Endothelial cell of umbilical vein (primary cell): ENCODE measurements at regions not wholly inside any gene's neighbourhood (a gene's known extent, or its start where the extent isn't known, plus 50 kb on each side); places are given as distances from the start of the nearest gene placed in this dataset.

ENCODE experiments used
- BruUV-seq: library from RNA; stranded (reverse); fragments of 400-500 nt; replicated peaks from 2 replicates; lab custom pipeline; 2021; lab: Mats Ljungman, UMichigan
- CTCF ChIA-PET: fragments of 300-600, 350-600 bp; sonication (Branson Sonifier 250); formaldehyde crosslinking; loops from one replicate; lab custom pipeline; 2021; ENCODE audit warnings: antibody characterized with exemption, inconsistent platforms; lab: Charles Lee
- POLR2A ChIA-PET: fragments of 300-600, 350-600 bp; sonication (Branson Sonifier 250); formaldehyde crosslinking; loops from one replicate; lab custom pipeline; 2021; ENCODE audit warnings: antibody characterized with exemption, inconsistent platforms; lab: Charles Lee
- DNase-seq: peaks from one replicate; pipeline ENCODE4 v3.0.0-alpha.2; 2011; ENCODE audit warnings: low read depth, low spot score
- FAIRE-seq: peaks from 2 replicates; lab custom pipeline; 2011; peaks lifted over from hg19 to GRCh38; lab: Jason Lieb, UNC
- H2AFZ ChIP-seq: 2 replicates; pipeline ENCODE4 v1.6.0; 2012; ENCODE audit warnings: low read depth, low read length, control low read depth, inconsistent platforms
- H3K27ac ChIP-seq: 2 replicates; pipeline ENCODE4 v1.5.1; 2011; ENCODE audit warnings: low read depth, mild to moderate bottlenecking, control low read depth, low read length, moderate library complexity; ENCODE audit not compliant: insufficient read depth
- H3K27me3 ChIP-seq, 2 experiments: 2 replicates each; pipeline versions ENCODE4 v1.6.0 to v1.6.1; 2011; ENCODE audit warnings: low read length in 2 of 2, mixed read lengths in 1 of 2; ENCODE audit not compliant: control insufficient read depth in 2 of 2, insufficient read depth in 2 of 2
- H3K36me3 ChIP-seq, 2 experiments: 2 replicates in 1 of 2; 3 replicates in 1 of 2; pipeline ENCODE4 v1.5.1; 2011; ENCODE audit warnings: low read length in 2 of 2, mild to moderate bottlenecking in 1 of 2, moderate library complexity in 1 of 2; ENCODE audit not compliant: control insufficient read depth in 2 of 2, insufficient read depth in 2 of 2; ENCODE audit errors: extremely low read depth in 1 of 2
- H3K4me1 ChIP-seq: 3 replicates; pipeline ENCODE4 v1.5.1; 2011; ENCODE audit warnings: mild to moderate bottlenecking, low read length; ENCODE audit not compliant: control insufficient read depth, insufficient read depth; ENCODE audit errors: extremely low read depth
- H3K4me2 ChIP-seq: 2 replicates; pipeline ENCODE4 v1.6.1; 2011; ENCODE audit warnings: low read length, control low read depth, mixed read lengths; ENCODE audit not compliant: insufficient read depth
- H3K4me3 ChIP-seq, 3 experiments: fragments of 200-600 bp in 1 of 3; sonication (generic), shearing (Covaris generic) in 1 of 3; replicated peaks in 1 of 3; 2 replicates each; pipeline ENCODE4 v1.5.1; 2011 to 2016; ENCODE audit warnings: control low read depth in 3 of 3, low read length in 3 of 3, mild to moderate bottlenecking in 2 of 3, inconsistent platforms in 1 of 3, low read depth in 1 of 3, moderate library complexity in 1 of 3; ENCODE audit not compliant: insufficient read depth in 1 of 3
- H3K79me2 ChIP-seq: 2 replicates; pipeline ENCODE4 v1.6.0; 2012; ENCODE audit warnings: low read length, inconsistent platforms; ENCODE audit not compliant: control insufficient read depth, insufficient read depth
- H3K9ac ChIP-seq: replicated peaks from 2 replicates; pipeline ENCODE3; 2011; ENCODE audit warnings: low read length, control low read depth; ENCODE audit not compliant: insufficient read depth; ENCODE audit errors: extremely low read depth
- H3K9me1 ChIP-seq: replicated peaks from 3 replicates; pipeline ENCODE4 v1.6.0; 2011; ENCODE audit warnings: mild to moderate bottlenecking, low read length; ENCODE audit not compliant: control insufficient read depth, insufficient read depth; ENCODE audit errors: extremely low read depth
- H3K9me3 ChIP-seq: replicated peaks from 2 replicates; pipeline ENCODE4 v1.5.1; 2012; ENCODE audit warnings: low read length, inconsistent platforms; ENCODE audit not compliant: control insufficient read depth, insufficient read depth
- H4K20me1 ChIP-seq: replicated peaks from 2 replicates; pipeline ENCODE3; 2011; ENCODE audit warnings: mild to moderate bottlenecking, low read length; ENCODE audit not compliant: control insufficient read depth, insufficient read depth; ENCODE audit errors: extremely low read depth
- CTCF ChIP-seq, 2 donors: IDR thresholded peaks; 1 replicate in 1 of 2; 2 replicates in 1 of 2; pipeline ENCODE4 v1.5.1; 2011; ENCODE audit warnings: low read length in 2 of 2, mild to moderate bottlenecking in 2 of 2, moderate library complexity in 2 of 2, control low read depth in 1 of 2, inconsistent platforms in 1 of 2, low read depth in 1 of 2; ENCODE audit not compliant: insufficient read depth in 1 of 2; ENCODE audit errors: extremely low read depth in 1 of 2
- EZH2 ChIP-seq: IDR thresholded peaks from 2 replicates; pipeline ENCODE4 v1.6.1; 2012; ENCODE audit warnings: borderline replicate concordance, low read depth, mild to moderate bottlenecking, moderate library complexity, low read length, inconsistent platforms; ENCODE audit not compliant: severe bottlenecking
- FOS ChIP-seq: IDR thresholded peaks from 2 replicates; pipeline ENCODE4 v1.6.1; 2011; ENCODE audit warnings: mild to moderate bottlenecking, low read length, moderate library complexity, borderline replicate concordance; ENCODE audit not compliant: insufficient read depth
- GATA2 ChIP-seq: IDR thresholded peaks from 2 replicates; pipeline ENCODE4 v1.7.0; 2011; ENCODE audit warnings: low read depth, mild to moderate bottlenecking, moderate library complexity, mixed read lengths, low read length; ENCODE audit not compliant: insufficient read length, insufficient read depth
- JUN ChIP-seq: IDR thresholded peaks from 2 replicates; pipeline ENCODE4 v1.6.1; 2011; ENCODE audit warnings: borderline replicate concordance, low read depth; ENCODE audit not compliant: insufficient read length, insufficient read depth
- MAX ChIP-seq: IDR thresholded peaks from 2 replicates; pipeline ENCODE4 v1.6.1; 2011; ENCODE audit not compliant: insufficient read depth, insufficient read length
- MYC ChIP-seq: IDR thresholded peaks from one replicate; pipeline ENCODE4 v1.6.1; 2011; ENCODE audit warnings: mild to moderate bottlenecking, low read depth, low read length
- POLR2A ChIP-seq: IDR thresholded peaks from 2 replicates; pipeline ENCODE4 v1.6.1; 2012; ENCODE audit warnings: low read depth, mild to moderate bottlenecking, control low read depth, low read length
- POLR2AphosphoS5 ChIP-seq: IDR thresholded peaks from 2 replicates; pipeline ENCODE4 v1.6.1; 2012; ENCODE audit warnings: low read depth, mild to moderate bottlenecking, control low read depth, low read length, moderate library complexity; ENCODE audit not compliant: insufficient read depth
- dilution Hi-C: fragments of 300-500 bp; cut with MboI; formaldehyde crosslinking; loops from one replicate; pipeline ENCODE4 v1.15.0; 2019; ENCODE audit warnings: low sequenced_read_pairs; ENCODE audit not compliant: extremely low pct_ligation_motif_present
- intact Hi-C: fragments of 100-400 bp; cut with micrococcal nuclease; formaldehyde crosslinking; loops from one replicate; pipeline ENCODE4 v1.10.0; 2022

GRCh38 chr1:199073166-199073565 is 434.3 kb downstream of the PTPRC start:
- CTCF ChIA-PET, result interaction anchor here (1.0 to 1.5 kb wide), 3 partner anchors 8 to 31 kb away, joined by 3 to 5 read pairs (median 3); no protein-coding TSS in a partner anchor
- POLR2A ChIA-PET, result no interaction called here
- dilution Hi-C loops (no loop called here), intact Hi-C loops (no loop called here)
- H3K4me3 ChIP-seq, result no peak overlapping the region
- no peak overlapping the region for H2AFZ ChIP-seq
- H3K27me3 ChIP-seq, result no peaks in the 10 kb centered on the region
- no peak for TF ChIP-seq FOS
- TF ChIP-seq JUN, result no peak
- TF ChIP-seq EZH2, result no peak
- no peak for TF ChIP-seq CTCF (IDR thresholded peaks at IDR 0.05; ENCODE audit: extremely low read depth in 1 of 2, insufficient read depth in 1 of 2, low read depth in 1 of 2, low read length in 2 of 2)
- TF ChIP-seq POLR2A, result no peak
- no peak for TF ChIP-seq GATA2
- TF ChIP-seq POLR2AphosphoS5, result no peak
- no peak for TF ChIP-seq MAX
- no peak for TF ChIP-seq MYC
- peaks cover 11% of the 10 kb centered on the region for H3K4me1 ChIP-seq
- no peak for FAIRE-seq
- H3K36me3 ChIP-seq, result no peaks in the 10 kb centered on the region
- no peaks in the 10 kb centered on the region for H3K79me2 ChIP-seq
- BruUV-seq, result no TSS peak
- H3K4me2 ChIP-seq, result no peak overlapping the region
- H3K9me3 ChIP-seq, result no peaks in the 10 kb centered on the region
- H4K20me1 ChIP-seq, result no peaks in the 10 kb centered on the region
- peak; percentile 53 for DNase-seq
- H3K9ac ChIP-seq, result no peak overlapping the region
- H3K27ac ChIP-seq, result no peak overlapping the region
- no peaks in the 10 kb centered on the region for H3K9me1 ChIP-seq
